EL (cell line): ENCODE measurements at regions not wholly inside any gene's neighbourhood (a gene's known extent, or its start where the extent isn't known, plus 50 kb on each side); places are given as distances from the start of the nearest gene placed in this dataset.

Experiments used
- DNase-seq: peaks from one replicate; pipeline ENCODE4 v3.0.0-alpha.2; 2016

DNA sequence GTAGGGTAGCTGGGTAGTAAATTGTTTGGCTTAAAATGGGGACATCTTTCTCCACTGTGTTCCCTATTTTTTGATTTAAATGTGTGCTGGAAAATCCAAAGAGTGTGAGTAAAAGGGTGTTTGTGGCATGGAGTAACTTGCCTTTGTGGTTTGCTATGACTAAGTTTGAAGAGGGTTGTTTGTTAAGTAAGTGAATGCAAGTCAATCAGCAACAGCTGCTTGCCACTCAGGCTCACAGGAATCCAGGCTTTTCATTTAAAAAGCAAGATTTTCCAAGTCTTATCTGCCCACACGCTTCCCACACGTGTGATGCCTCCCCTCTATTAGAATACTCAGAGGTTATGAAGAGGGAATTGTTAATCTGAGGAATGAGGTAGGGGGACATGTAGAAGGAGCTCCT, 847.7 kb upstream of the RBFOX1 start:
- no peak for DNase-seq

DNA sequence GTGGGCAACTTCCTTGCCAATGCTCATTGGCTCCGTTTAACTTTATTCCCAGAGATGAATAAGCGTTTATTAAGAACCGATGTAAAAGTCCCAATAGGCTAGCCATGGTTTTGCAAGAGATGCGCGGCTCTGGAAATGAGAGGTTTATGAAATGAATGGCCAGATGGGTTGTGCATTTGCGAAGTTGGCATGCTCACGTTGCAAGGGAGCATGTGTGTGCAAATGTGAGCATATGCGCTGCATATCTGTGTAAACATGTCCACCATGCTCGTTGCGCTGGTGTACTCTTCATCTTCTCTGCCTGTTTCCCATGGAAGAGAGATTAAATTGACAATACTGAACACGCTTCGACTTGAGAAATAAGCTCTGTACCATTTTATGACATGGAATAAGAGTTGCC, 848.6 kb upstream of the RBFOX1 start:
- no peak for DNase-seq

DNA sequence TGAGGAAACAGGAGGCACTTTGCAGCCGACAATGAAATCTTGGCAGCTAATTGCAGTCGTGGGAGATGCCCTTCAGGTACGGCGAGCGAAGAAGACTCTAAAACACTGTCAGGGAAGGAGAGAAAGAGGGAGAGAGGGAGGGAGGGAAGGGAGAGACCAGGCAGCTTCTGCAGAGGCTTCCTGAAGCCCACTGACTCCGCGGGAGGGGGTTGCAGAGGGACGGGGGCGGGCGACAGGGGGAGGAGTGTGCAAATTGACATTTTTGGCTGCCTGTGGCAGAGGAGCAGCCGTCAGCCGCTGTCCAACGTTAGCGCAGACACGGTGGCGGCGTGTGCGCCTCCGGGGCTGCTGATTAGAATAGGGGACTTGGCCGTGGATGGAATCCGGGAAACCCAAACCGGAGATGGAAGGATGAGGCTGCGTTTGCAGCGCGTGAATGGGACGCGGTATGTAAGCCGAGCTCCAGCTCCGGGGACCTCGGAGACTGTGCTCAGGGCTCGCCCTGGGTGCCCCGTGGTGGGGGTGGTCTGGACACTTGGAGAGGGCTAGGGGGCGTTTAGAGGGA, 849.1 kb upstream of the RBFOX1 start:
- no peak for DNase-seq

DNA sequence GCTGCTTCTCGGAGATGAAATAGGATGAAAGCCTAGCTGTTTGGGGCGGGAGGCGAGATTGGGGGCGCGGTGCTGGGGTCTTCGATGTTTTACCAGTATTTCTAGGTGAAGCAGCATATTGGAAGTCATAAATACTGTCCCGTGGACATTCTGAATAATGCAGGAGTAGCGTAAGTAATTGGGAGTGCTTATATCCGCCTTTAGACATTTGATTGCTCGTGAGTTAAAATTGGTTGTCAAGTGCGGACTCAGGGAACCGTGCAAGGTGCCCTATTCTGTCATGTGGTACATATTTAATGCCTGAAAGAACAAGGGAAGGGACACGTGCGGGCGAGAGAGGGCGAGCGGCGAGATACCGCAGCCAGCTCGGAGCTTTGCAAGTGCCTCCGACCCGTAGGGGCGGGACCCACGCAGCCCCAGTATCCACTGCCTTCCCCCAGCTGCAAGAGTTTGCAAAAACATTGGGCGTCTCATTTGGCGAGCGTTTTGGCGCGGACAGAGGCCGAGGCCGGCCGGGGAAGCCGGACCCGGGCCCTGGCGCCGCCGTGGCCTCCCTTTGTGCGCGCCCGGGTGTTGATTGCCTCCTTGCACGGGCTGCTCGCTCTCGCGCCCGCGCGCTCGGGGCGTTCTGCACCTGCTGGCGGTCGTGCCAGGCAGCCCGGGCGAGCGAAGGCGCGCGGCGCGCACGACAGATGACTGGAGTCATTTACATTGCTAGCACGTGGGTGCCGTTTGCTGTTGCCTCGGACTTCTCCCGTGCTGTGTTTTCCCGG, 849.8 kb upstream of the RBFOX1 start:
- no peak for DNase-seq

DNA sequence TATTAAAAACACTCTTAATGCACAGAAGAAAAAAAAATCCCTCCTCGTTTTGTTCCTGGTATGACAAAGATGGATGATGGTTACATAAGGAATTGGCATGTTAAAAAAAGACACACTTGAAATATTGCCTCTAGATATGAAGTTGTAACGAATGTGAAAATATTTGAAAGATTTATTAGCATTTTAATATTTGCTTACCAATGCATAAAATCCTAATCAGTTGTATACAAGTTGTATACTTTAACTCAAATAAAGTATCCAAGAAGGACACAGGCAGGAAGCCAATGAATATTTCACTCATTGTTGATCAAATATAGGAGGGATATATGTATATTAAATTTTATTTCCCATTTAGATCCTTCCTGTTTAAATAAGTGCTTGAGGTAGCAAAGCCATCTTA, 850.8 kb upstream of the RBFOX1 start:
- DNase-seq = no peak

DNA sequence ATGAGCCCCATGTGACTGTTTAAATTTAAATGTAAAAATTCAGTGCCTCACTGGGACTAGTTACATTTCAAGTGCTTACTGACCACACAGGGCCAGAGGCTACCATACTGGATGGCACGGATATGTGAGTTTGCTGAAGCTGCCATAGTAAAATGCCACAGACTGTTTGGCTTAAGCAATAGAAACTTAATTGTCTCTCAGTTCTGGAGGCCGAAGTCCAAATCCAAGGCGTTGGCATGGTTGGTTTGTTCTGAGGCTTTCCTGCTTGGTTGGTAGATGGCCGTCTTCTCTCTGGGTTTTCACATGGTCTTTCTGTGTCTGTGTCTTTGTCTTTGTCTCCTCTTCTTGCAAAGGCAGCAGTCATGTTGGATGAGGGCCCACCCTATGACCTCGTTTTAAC, 878.9 kb upstream of the RBFOX1 start:
- no peak for DNase-seq

DNA sequence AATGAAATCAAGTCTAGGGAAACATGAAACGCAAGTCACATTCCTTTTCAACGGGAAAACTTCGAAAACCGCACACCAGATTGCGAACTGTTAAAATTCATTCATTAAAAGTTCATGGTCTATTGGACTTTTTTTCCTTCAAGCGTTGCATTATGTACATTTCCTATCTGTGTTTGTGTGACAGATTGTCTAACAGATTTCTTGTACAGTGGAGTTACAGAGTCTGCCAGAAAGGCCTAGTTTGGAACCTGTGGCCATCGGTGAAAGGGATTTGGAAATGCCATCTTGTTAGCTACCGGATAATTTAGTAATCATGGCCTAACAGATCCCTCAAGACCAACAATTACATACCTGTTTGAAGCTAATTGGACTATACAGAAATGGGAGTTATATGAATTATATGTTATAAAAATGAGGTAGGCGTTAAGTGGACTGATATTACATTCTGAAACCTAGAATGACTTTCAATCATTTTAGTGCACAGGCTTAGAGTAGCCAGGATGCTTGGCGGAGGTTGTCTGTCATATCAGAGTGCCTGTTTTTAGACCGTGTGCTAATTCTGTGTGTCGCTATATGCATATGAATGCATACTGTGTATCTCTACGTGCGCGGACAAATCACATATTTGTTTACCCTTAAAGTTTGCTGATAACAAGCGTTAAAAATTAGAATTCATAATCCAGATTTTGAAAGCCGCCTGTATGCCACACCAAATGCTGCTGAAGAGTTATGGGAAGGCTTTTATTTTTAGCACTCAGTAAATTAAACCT, 885.4 kb upstream of the RBFOX1 start:
- DNase-seq = no peak

DNA sequence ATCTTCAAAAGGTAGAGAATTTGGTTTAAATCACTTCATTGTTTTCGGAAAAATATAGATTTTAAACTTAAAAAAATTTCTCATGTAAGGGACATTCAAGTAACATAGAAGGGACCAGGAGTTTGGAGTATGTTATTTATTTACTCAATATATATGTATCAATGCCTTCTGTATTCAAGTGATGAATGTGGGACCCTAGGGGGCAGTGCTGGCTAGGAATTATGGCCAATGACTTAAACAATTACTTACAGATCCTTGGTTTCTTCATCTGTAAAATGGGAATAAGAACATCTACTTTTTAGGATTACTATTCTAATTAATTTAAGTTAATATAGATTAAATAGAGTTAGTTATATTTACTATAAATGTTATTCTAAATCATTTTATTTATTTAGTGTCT, 886.3 kb upstream of the RBFOX1 start:
- no peak for DNase-seq

DNA sequence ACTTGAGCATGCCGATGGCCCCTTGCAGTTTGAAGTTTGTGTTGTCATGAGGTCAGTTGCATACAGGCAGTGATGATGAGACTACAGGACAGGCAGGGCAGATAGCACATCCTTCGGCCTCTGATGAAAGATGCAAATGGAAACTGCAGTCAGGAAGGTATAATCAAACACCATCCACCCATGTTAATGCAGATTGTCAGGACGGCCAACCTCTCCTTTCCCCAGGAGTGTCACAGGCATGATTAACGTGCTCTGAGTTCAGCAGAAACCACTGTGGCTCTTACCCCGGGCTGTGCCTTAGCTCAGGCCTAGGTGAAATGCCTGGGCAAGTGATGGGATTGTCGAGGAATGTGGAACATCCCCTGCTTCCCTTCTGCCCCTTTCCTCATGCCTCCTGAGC, 893.5 kb upstream of the RBFOX1 start:
- no peak for DNase-seq

DNA sequence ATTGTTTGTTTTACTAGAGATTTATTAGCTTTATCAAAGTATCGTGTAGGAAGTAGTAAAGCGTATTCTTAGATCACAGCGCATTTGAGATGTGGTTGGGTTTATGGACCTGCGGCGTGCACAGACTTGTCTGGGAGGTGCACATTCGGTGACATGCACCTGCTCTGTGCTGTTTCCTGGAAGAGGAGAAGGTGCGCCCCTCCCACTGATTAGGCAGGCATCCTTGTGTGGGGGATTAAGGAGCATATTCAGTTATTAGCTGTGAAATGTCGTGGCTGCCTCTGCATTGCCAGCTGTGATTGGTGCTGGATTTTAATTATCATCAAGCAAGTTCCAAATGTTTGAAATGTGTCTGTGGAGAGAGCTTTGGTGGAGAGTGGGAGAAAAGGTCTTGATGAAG, 903.8 kb upstream of the RBFOX1 start:
- no peak for DNase-seq

DNA sequence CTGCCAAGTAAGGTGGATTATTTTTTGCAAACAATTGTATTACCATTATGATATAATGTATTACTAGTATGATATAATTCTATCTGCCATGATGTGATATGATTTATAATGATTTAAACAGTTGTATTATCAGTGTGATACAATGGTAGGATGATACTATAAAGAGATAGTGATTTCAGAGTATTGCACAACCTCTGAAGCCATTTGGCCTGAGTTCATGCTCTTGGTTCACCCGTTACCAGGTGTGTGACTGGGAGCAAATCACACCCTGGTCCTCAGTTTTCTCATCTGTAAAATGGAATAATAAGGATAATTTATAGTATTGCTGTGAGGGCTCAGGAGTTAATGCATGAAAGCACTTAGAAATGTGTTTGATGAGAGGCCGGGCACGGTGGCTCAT, 905.0 kb upstream of the RBFOX1 start:
- no peak for DNase-seq

DNA sequence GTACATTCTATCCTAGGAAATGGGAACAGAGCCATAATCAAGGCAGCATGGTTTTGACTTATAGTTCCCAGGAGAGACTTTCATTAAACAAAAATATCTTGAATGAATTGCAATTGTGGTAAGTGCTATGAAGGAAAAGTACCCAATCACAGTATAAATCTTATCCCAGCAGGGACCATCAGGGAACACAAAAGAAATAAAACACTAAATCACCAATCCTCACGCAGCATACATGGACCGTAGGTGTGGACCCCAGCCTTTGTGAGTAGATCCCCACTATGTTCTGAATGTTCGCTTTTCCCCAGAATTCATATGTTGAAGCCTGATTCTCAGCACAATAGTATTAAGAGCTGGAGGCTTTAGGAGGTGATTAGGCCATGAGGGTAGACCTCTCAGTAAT, 925.0 kb upstream of the RBFOX1 start:
- DNase-seq = no peak

DNA sequence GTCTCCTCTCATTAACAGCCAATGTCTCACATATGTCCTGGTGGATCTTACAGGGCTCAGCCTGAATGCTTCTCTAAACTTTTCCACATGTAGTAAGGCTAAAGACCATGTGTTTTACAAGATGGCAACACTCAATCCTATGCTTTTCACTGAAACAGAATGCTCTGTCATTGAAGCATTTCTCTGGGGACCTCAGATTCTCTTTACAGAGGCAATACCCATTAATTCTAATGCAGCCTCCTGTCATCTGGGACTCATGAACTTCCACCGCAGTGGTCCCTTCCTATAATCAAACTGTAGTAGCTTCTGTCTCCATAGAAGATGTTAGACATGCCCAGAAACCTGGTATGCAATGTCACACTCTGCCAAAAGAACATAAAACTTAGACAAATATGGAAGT, 926.6 kb upstream of the RBFOX1 start:
- DNase-seq = no peak

DNA sequence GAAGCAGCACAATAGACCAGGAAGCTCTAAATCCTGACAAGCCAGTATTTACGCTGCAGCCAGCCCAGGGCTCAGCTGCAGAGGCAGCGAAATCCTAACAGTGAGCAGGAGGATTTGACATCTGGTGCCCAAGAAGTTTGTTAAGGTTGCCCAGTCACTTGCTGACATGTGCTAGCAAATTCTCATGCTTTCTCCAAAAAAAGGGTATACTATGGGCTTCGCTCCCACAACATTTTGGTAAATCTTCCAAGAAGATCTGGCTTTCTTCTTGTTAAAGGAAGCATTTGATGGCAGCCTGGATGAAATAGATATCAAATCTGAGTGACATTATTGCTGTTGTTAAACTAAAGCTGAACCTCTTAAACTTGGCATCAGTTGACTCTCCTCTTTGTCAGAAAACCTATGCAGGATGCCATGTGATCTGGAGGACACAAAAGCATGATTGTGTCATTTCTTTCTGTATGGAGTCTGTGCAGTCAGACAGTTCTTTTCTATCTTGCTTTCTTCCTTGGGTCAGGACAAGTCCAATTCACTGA, 949.7 kb upstream of the RBFOX1 start:
- DNase-seq = no peak

DNA sequence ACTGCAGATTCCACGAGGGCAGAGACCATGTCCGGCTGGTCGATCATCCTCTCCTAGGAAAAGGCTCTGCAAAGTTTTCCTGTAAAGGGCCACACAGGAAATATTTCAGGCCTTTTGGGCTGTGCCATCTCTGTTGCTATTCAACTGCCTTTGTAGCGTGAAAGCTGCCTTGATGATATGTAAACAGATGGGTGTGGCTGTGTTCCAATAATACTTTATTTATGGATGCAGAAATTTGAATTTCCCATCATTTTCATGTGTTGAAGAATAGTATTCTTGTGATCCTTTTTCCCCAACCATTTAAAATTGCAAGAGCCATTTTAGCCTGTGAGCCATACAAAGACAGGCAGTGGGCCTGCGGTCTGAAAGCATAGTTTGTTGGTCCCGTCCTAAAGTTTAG, 950.7 kb upstream of the RBFOX1 start:
- no peak for DNase-seq

DNA sequence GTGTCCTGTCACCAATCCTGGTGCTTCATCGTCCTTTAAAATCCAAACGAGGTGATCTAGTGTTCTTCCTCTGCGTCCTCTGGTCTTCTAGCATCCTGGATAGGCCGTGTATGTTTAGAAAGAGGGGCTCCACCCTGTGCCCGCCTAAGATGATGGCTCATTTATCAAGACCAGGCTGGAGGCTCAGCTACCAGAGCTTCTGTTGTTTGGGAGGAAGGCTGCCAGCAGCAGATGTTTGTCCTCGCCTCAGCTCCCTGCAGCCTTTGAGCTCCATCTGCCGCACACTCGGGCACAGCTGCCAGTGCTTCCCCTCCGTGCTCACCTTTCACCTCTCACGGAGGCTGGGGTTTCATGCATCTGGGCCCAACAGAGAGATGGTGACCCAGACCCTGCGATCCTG, 954.7 kb upstream of the RBFOX1 start:
- DNase-seq = no peak

DNA sequence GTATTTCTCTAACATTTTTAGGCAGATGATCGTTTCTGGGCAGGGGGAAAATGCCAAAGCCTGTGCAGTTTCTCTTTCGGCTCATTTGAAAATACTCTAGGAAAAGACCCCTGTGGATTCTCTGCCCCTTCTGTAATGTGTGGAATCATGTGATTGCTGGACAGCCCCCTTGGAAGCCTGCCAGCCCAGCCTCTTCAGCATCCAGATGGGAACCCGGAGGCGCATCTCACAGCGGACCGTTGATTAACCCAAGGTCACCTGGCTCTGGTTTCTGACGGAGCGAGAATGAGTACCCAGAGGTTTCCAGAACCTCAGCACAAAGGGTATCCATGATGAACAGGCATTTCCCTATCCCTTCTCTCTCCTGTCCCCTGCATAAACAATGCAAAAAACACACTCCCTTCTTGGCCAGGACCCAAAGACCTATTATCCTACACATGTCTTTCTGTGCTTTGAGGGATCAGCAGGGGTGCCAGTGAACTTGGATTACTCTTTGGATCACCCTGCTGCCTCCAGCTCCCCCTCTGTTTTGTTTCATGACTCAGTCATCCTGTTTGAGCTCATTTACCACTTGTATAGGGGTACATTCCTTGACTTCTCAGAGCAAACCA, 957.1 kb upstream of the RBFOX1 start:
- DNase-seq = no peak

DNA sequence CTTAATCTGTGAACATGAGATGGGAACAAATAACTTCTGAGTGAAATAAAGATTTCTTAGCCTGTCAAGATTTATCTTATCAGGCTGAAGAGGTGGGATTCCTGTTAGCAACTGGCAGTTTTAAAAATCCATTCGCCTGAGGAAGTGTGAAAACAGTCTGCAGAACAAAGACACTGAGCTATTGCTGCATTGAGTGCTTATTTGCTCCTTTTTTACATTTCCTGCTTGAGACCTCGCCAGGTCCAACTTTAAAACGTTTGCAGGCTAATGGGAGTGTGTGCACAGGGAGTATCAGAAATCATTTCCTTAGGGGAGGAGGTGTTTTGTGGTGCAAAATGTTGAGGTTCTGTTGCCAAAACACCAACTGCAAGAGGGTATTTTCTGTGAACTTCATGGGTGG, 957.8 kb upstream of the RBFOX1 start:
- no peak for DNase-seq

DNA sequence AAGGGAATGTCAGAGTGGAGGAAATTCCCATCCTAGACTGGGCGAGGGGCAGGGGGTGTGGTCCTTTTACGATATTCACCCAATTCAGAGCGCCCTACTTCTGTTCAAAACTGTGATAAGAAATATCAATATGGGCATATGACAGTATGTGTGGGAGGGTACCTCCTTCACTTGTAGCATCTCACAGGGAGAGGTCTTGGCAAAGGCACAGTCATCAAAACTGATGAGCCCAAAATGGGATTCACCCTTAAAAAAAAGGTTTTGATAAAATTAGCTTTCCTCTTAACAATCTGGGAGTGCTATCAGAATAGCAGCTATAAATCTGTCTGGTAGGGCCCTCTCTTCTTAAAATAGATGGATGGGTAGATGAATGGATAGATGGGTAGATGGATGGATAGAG, 967.8 kb upstream of the RBFOX1 start:
- no peak for DNase-seq

DNA sequence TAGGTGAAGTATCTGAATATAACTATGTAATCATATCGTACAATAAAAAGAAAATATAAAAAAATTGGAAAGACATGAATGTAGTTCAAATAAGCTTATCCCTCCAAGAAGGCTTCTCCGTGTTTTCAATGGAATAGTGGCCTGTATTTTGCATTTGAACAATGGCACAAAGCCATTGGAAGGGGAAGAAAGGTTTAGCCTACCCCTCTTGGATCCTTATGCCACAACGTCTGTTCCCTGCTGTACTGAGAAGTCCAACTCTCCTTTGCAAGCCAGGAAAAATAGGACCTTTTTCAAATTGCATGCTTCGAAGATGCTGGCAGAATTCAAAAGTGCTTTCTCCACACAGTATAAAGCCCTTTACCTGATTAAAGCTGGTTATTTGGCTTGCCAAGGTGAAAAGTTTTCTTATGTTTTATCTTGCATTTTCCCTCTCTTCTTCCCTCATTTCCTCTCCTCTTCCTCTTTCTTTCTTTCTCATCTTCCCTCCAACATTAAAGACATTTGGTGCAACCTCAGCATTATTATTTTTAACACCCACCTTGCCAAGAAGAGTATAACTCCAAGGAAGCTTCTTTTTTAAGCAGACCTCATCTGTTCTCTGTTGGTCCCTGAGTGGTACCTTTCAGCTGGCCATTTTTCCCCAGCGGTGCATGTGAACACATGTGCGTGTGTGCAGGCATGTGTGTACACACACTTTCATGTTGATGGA, 968.6 kb upstream of the RBFOX1 start:
- DNase-seq = no peak

DNA sequence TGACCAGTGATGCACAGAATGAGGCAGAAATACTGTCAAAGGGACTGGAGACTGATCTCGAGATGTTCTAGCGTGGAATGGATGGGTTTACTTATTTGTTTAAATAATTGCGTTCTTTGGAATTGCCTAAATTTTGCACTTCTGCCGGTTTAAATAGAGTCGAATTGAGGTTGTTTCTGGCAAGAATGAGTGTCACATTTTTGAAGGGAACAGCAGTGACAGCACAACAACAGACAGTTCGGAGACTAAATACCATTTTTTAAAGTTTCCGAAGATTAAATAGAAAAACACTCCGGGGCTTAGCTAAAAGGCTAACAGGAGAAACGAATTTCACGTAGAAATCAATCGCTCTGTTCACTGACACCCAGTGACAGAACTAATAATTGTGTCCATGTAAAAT, 969.2 kb upstream of the RBFOX1 start:
- DNase-seq = no peak

DNA sequence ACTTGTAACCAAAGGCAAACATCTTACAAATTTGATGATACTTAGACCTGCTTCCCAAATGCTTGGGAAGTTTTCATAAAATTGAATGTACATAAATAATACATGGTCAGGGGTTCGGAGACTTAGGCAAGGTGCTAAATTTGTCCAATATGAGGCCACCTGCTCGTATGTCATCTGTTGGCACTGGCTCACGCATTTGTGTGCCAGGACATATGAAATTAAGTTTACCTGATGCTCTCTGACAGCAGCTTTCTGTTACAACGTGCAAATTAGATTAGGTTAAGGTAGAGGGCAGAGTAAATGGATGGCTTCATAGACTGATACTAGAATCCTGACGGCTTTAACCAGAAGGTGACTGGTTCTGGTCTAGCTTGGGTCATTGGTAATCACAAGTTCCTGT, 970.3 kb upstream of the RBFOX1 start:
- DNase-seq = no peak

DNA sequence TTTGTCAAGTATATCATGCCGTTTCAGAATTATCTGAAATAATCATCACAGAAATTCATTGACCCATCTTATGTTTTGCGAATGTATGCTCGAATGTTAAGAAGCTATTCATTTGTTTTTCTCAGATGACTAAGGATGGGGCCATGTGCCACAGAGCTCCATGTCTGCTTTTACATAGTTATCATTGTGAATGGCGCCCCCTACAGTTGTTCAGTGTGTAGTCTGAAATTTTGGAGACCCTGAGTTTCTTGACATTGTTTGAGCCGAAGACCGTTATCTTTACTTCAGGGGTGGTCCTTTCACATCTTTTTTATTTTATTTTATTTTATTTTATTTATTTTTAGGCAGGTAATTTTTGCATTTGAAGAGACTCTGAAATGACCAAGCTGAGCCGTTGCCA, 972.0 kb upstream of the RBFOX1 start:
- DNase-seq = no peak
